Fibroblast of skin of back (primary cell): ENCODE measurements at regions not wholly inside any gene's neighbourhood (a gene's known extent, or its start where the extent isn't known, plus 50 kb on each side); places are given as distances from the start of the nearest gene placed in this dataset.

ENCODE experiments used
- DNase-seq: peaks from one replicate; pipeline ENCODE4 v3.0.0-alpha.2; 2013

DNA sequence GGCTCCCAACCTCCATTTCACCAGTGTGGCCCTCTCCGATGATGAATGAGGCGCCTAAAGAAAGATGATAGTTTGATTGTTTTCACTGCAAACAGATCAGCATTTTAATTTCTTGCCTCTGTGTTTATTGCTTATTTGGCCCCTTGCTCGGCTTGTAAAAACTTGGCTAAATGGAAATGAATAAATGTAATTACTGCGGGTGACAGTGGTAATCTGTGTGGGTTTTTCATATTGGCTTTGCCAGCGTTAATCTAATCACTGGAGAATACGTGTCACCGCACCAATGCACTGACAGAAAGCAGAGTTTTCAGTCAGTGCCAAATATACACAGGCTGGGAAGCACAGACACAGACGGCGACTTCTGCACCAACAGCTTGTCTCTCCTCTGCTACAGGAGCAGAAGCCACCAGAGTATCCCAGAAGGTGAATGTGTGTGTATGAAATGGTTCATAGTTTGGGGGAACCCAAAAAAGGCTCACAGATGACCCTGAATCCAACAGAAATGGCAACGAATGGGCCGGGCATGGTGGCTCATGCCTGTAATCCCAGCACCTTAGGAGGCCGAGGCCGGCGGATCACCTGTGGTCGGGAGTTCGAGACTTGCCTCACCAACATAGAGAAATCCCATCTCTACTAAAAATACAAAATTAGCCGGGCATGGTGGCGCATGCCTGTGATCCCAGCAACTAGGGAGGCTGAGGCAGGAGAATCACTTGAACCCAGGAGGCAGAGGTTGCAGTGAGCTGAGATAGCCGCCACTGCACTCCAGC is 534.0 kb downstream of the PKHD1 start:
- DNase-seq, result no peak

DNA sequence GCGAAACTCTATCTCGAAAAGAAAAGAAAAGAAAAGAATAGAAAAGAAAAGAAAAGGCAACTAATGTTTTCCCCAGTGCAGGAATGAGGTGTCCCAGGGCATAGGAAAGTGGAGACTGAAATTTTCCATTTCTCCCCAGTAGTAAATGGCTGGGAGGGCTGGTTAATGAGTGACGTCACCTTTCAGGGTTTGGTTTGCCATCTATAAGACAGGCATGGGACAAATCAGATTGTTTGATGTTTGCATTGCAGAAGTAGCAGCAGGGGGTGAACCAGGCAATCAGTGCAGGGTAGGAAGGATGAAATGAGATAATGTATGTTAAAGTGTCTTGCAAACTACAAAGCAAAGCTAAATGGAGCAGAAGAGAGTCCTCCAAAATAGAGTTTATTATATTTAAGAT is 533.4 kb downstream of the PKHD1 start:
- no peak for DNase-seq

DNA sequence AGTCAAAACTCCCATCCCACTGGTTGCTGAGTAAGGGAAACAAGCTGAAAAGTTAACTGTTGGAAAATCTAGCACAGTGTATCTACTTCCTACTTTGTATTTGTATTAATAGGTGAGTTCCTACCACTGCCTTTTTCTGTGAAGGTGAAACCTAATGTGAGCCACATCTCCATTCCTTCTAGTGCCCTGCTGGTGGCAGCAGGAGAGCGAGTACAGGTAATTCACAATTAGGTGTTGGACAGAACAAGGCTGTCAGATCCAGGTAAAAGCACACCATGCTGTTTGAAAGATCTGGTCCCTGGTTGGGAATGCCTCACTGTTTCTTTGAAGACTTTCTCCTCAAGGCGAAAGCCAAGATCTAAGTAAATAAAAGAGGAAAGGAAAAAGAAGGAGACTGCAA is 528.4 kb downstream of the PKHD1 start:
- no peak for DNase-seq

DNA sequence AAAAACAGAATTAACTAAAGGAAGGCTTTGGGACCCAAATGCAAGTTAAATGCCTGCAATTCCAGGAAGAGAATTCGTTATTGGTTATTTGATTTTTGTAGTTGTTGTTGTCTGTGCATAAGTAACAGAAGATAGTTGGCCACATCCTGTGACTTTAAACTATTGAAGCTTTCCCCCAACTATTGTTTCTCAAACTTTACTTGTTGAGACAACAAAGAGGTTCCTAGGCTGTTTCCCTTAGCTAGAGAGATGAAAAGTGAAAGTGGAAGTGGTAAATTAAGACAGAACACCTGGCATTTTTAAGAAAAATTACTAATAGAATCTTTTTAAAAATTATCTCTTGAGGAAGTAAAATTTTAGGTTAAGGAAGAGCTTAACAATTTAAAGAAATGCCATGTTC is 525.2 kb downstream of the PKHD1 start:
- no peak for DNase-seq
